ENCODE measurements at regions not wholly inside any gene's neighbourhood (a gene's known extent, or its start where the extent isn't known, plus 50 kb on each side); places are given as distances from the start of the nearest gene placed in this dataset.

DNA sequence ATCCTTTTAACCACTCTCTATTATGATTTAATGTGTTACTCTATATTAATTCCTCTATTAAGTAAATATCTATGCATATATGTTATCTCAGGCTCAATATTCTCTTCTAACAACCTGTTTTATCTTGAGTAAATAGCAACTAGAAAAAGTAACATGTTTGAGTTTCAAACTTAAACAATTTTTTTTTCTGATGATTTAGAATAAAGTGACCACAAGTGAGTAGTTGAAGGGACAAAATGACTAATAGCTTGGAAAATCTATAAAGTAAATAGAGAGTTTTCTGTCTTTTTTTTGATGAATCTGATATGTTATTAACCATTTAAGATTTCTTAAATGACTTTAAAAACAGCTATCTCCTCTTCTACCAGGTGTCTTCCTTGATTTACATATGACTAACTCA is 483.8 kb downstream of the TFEC start:
- no peak for DNase-seq (ENCODE audit: low read depth)
- no peak overlapping the region for H3K4me3 ChIP-seq (ENCODE audit: low read depth, low read length)
- TF ChIP-seq, protein P1, sequence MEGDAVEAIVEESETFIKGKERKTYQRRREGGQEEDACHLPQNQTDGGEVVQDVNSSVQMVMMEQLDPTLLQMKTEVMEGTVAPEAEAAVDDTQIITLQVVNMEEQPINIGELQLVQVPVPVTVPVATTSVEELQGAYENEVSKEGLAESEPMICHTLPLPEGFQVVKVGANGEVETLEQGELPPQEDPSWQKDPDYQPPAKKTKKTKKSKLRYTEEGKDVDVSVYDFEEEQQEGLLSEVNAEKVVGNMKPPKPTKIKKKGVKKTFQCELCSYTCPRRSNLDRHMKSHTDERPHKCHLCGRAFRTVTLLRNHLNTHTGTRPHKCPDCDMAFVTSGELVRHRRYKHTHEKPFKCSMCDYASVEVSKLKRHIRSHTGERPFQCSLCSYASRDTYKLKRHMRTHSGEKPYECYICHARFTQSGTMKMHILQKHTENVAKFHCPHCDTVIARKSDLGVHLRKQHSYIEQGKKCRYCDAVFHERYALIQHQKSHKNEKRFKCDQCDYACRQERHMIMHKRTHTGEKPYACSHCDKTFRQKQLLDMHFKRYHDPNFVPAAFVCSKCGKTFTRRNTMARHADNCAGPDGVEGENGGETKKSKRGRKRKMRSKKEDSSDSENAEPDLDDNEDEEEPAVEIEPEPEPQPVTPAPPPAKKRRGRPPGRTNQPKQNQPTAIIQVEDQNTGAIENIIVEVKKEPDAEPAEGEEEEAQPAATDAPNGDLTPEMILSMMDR (conservative IDR thresholded peaks at IDR 0.05; ENCODE audit: low read depth, low read length): no peak

DNA sequence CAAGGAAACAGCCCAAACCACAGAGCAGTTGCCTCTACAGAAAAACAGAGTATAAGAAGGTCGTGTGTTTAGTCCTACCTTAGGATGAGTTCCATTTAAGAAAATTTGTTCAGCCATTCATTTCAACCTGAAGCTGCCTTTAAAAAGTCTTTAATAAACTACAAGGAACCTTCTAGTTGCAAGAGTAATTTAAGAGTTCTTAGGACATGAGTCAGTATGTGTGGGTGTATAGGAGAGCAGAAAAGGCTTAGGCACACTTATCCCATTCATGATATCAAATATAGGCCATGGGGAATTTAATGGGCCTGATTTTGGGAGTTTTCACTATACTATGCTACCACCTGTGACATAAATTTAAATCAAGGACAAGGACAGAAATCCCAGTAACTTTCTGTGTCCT is 496.8 kb downstream of the TFEC start:
- TF ChIP-seq, protein P1 (conservative IDR thresholded peaks at IDR 0.05; ENCODE audit: low read depth, low read length): no peak
- H3K4me3 ChIP-seq (ENCODE audit: low read depth, low read length): no peak overlapping the region
- DNase-seq (ENCODE audit: low read depth): peak; percentile 26

DNA sequence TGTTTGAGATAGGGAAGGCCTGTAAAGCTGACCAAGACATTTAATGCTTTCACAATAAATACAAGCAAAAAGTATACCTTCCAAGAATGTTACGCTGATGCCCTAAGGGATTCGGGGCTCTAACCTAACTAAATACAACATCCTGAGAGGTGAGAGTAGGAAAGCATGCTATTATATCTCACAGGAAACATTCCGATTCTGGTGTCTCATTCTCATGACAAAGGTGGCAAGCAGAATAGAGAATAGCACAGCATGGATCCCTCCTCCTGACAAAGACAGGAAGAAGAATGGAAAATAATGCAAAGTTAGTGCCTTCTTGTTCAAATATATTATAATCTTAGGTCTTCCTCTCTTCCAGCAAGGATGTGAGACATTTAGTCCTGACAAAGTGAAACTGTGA is 504.3 kb downstream of the TFEC start:
- H3K4me3 ChIP-seq (ENCODE audit: low read depth, low read length): no peak overlapping the region
- no peak for DNase-seq (ENCODE audit: low read depth)
- TF ChIP-seq, protein P1 (conservative IDR thresholded peaks at IDR 0.05; ENCODE audit: low read depth, low read length): no peak

DNA sequence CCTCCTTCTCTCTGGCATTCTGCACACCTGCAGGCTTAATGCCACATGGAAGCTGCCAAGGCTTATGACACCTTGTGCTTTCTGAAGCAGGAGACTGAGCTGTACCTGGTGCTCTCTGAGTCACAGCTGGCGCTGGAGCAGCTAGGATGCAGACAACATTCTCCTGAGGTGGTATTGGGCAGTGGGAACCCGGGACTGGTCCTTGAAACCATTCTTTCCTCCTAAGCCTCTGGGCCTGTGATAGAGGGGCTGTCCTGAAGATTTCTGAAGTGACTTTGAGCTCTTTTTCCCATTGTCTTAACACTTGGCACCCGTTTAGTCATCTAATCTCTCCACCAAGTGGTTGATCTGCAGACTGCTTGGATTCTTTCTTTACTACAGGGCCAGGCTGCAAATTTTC is 508.4 kb downstream of the TFEC start:
- TF ChIP-seq, protein P1 (conservative IDR thresholded peaks at IDR 0.05; ENCODE audit: low read depth, low read length): no peak
- H3K4me3 ChIP-seq (ENCODE audit: low read depth, low read length): no peak overlapping the region
- DNase-seq (ENCODE audit: low read depth): no peak

DNA sequence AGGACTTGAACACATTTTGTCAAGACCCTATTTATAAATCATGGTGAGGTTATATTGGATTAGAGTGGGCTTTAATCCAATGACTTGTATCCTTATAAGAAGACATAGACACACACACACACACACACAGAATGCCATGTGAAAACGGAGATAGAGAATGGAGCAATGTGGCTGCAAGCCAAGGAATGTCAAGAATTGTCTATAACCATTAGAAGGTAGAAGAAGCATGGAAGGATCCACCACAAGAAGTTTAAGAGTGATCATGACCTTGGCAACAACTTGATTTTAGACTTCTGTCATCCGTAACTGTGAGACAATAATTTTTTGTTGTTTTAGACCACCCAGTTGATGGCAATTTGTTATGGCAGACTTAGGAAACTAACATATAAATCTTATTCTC is 514.2 kb downstream of the TFEC start:
- no peak for DNase-seq (ENCODE audit: low read depth)
- TF ChIP-seq, protein P1 (conservative IDR thresholded peaks at IDR 0.05; ENCODE audit: low read depth, low read length): no peak

DNA sequence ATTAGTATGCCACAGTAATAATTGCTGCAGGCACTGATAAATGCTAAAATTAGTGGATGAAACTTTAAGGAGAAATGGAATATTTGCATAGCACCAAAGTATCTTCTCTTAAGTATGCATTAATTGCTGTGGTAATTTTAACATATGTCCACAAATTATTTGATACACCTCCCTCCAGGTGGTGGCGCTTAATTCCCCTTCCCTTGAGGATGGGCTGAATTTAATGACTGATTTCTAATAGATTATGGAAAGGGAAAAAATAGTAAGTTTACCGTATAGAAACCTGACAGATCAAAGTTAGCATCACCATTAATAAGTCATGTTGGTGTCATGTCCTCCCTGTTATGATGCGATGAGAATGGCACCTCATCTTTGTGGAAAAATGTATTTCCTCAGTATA is 519.2 kb downstream of the TFEC start:
- TF ChIP-seq, protein P1 (conservative IDR thresholded peaks at IDR 0.05; ENCODE audit: low read depth, low read length): peak; percentile 36
- no peak overlapping the region for H3K4me3 ChIP-seq (ENCODE audit: low read depth, low read length)
- no peak for DNase-seq (ENCODE audit: low read depth)

More for the DNA sequence above, 514.2 kb downstream of the TFEC start:
- H3K4me3 ChIP-seq (ENCODE audit: low read depth, low read length): no peak overlapping the region

DNA sequence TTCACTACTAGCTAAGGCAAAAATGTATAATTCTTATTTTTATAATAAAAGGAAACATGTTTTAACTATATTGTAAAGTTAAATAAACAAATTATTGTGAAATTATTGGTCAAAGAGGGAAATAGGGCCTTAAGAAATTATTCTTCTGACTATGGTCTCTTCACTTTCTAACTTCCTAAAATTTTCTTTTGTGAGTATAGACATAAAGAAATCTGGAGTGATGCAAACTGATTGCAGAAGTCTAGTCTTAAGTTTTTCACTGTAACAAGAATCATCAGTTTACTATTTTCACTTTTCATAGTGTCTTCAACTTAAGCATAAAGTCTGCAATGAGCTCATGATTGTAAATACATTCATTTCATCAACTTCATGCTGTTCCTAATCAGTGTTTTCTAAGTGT is 525.4 kb downstream of the TFEC start:
- TF ChIP-seq, protein P1 (conservative IDR thresholded peaks at IDR 0.05; ENCODE audit: low read depth, low read length): no peak
- DNase-seq (ENCODE audit: low read depth): no peak
- no peak overlapping the region for H3K4me3 ChIP-seq (ENCODE audit: low read depth, low read length)
